ENCODE measurements at regions not wholly inside any gene's neighbourhood (a gene's known extent, or its start where the extent isn't known, plus 50 kb on each side); places are given as distances from the start of the nearest gene placed in this dataset.
"Not testable (repeated sequence)": the region's sequence is repeated elsewhere in the genome, so short reads cannot be mapped to it uniquely, and the experiment has no call there.

DNA sequence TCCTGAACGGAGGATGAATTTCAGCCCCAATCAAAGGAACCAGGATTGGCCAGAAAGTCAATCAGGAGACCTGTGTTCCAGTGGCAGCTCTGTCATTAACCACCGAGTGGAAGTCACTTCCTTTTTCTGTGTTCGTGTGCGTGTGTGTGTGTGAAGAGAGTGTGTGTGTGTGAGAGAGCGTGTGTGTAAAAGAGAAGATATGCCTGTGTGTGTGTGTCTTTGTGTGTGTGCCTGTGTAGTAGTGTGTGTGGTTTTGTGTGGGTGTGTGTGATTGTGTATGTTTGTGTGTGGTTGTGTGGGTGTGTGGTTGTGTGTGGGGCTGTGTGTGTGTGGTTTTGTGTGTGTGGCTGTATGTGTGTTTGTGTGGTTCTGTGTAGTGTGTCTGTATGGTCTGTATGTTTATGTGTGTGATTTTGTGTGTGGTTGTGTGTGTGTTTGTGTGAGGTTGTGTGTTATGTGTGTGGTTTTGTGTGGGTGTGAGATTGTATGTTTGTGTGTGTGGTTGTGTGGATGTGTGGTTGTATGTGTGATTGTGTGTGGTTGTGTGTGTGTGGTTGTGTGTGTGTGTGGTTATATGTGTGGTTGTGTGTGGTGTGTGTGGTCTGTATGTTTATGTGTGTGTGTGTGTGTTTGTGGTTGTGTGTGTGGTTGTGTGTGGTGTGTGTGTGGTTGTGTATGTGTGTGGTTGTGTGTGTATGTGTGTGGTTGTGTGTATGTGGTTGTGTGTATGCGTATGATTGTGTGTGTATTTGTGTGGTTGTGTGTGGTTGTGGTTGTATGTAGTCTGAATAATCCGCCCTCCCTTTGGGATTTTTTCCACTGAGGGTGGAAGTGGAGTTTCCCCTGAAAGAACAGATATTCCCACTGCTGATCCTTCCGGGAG is 314.4 kb downstream of the SHQ1 start:
- no peak for DNase-seq

DNA sequence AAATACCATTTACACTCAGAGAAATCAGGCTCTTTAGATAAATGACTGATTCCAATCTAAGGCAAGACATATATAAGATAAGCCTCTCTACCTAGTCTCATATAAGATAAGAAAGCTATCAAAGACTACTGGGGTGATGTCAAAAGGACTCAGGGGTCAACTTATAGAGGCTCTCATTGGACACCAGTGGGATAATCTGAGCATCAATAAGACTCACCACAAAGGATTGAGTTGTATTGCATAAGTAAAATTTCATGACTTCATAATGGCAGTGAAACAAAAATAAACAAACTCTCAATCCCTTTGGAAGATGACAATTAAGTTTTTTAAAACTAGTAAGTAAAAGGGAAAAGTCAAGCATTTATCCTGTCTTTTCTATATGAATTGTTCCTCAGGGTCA is 317.8 kb downstream of the SHQ1 start:
- DNase-seq, result no peak

DNA sequence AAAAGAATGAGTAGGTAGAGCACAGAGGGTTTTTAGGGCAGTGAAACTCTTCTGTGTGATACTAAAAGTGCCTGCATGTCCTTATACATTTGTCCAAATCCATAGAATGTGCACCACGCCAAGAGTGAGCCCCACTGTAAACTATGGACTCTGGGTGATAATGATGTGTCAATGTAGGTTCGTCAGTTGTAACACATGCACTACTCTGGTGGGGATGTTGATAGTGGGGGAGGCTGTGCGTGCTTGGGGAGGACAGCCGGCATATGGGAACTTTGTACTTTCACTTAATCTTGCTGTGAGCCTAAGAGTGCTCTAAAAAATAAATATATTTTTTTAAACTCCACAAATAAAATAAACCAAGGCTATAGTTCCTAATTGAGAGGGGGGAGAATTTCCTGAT is 319.2 kb downstream of the SHQ1 start:
- no peak for DNase-seq

DNA sequence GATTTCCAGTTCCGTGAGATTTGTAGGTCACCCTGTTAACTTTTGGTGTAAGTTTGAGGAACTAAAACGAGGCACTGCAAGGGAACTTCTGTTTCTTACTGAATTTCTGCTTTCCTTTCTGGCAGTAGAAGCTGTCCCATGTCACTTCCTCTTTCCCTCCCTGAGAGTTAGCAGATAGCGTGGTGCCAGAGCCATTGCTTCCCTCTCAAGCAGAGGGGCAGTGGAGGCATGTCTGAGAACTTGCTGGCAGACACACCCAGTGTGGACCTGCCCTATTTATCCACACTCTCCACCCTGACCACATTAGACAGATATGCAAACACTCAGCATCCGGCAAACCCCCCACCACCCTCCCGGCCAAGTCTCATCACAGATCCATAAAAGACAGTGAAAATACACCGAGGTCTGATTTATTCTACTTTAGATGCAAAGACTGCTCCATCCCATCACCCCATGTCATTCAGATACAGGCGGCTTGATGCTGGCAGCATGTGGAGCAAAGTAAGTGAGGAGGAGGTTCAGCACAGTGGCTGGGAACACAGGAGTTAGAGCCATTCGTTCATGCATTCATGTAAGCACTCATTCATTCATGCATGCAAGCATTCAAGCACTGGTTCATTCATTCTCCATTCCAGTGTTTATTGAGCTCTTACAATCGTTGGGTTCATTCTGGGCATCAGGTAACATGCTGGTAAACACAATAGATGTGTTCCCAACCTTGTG is 324.7 kb downstream of the SHQ1 start:
- DNase-seq, result peak; percentile 8

DNA sequence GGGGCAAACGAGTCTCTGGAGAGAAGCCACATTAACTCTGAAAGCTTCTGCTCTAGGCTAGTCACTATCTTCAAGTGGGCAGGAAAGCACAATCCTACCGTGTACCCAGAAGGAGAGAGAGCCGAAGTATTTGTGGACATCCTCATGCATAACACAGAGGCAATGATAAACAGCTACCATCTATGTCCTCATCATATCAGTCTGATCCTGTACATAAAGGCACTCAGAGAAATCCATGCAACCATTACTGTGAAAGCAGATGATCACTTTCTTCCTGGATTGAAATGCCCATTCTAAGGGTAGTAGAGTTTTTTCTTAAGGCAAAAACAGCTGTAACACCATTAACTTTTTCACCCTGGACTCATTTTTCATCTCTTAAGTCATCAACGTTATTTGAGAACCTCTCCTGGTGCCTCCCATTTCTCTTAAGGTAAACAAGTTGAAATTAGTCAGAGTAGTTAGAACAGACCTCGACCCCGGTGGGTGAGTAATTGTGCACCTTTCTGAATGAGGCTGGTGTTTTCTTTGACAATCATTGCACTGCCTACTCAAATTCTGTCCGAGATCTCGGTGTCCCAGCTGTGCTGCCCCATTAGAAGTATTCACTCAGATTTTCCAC is 327.4 kb downstream of the SHQ1 start:
- no peak for DNase-seq

DNA sequence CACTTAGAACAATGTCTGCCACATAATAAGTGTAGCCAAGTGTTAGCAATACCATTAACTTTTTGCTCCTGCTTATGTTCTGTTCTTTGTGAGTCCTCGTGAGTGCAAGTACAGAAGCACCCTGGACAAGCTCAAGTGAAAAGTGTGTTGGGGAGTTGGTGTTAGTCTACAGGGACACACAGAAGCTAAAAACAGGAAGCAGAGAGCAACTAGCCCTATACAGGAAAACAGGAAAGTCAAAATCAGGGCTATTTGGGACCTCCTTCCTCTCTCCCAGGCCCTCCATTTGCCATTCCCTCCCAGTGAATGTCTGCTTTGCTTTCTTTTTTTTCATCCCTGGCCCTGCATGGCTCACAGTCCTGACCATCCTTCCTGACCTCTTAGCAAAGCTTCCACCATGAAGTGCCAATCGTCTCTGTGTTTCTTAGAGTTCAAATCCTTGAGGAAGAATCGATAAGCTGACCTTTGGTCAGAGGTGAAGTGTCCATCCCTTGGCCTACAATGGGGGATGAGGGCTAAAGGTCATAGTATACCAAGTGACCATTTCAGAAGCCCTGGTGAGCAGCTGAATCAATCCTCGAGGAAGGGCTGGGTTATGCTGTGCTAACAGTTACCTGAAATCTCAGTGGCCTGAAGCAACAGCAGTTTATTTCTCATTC is 328.2 kb downstream of the SHQ1 start:
- DNase-seq, result no peak

DNA sequence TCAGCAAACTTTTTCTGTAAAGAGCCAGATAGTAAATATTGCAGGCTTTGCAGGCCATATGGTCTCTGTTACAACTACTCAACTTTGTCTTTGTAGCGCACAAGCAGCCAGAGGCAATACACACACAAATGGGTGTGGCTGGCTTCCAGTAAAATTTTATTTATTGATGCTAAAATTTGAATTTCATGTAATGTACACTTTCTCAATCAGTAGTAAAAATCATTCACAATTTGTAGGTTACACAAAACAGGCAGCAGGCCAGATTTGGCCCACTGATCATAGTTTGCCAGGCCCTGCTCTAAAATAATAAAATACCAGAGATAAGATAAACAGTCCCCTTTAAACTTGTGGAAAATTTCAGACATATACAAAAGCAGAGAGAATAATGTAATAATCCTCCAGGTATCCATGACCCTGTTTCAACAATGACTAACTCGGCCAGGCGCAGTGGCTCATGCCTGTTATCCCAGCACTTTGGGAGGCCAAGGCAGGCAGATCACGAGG is 330.3 kb downstream of the SHQ1 start:
- DNase-seq, result no peak

DNA sequence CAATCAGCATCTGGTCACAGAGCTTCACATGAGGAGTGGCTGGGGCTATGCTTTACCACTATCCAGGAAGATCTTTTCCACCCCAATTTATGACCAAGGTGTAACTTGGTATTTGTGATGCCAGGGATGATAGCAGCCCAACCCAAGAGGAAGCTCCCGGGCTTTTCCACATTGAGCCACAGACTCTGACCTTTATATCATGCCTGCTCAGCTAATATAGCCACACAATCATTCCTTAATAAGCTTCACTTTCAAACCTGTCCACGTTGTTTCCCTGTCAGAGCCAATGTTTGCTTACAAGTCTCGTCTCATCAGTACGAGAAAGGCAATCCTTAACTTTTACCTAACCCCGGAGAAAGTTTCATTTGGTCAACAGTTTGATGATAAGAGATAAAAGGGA is 330.9 kb downstream of the SHQ1 start:
- DNase-seq, result no peak

DNA sequence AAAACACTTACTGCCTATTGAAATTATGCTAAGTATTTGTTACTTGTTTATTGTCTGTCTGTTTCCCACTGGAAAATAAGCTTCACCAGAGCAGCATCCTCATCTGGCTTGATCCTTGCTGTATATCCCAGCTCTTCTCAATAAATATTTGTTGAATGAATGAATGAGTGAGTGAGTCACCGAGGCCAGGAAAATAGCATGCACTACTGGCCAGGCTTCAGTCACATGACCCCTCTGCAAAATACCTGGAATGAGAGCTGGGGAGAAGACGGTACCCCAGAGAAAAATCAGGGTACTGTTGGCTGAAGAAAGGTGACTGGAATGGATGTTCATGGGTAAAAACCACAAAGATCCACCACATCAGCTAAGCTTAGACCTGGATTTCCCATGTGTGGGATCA is 331.9 kb downstream of the SHQ1 start:
- no peak for DNase-seq

DNA sequence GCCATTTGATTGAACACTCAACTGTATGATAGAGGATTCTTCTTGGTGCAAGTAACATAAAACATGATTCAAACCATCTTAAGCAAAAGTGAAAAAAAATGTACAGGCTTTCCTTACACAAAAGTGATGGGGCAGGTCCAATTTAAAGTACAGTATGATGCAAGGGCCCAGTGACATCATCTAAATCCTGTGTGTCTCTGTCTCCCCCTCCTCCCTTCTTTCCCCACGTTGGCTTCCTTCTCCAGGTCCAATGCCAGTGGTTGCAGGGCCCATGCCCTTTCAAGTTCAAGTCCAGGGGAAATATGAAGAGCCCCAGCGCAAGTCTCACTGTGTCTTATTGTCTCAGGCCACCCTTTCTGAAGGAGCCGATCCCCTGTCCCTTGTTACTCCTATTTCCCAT is 332.3 kb downstream of the SHQ1 start:
- DNase-seq, result no peak

DNA sequence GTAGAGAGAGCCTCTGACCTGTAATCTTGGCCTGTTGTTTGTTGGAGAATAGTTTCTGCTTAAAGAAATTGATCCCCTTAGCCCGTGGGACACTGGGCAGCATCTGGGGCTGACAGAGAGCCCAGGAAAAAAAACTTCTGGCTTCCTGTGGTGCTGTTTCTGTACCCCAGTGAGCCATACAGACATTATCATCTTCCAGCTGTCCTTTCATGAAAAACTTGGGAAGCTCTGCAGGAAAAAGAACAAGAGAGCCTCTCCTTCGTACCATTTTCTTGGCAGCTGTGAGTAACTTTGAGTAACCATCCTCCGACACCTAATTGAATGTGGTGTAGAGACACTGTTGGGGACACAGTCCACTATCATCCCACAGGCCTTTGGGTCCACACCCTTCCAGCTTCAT is 333.0 kb downstream of the SHQ1 start:
- DNase-seq, result no peak

DNA sequence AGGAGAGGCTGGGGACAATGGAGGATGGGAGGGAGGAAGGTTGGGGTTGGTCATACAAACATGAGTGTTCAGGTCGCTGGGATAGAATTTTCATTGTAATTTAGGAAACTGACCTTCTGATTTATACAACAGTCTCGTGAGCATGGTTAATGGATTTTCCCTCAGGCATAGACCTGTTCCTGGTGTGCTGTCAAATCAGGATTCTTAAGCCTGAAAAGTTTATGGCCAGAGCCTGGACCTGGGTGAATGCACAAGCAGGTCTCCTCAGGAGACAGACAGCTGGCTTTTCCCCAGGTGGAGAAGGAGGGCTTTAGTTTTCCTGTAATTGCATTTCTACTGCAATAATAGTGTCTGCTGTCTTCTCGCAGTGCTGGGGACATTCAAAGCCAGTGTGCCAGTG is 338.0 kb downstream of the SHQ1 start:
- DNase-seq, result no peak

DNA sequence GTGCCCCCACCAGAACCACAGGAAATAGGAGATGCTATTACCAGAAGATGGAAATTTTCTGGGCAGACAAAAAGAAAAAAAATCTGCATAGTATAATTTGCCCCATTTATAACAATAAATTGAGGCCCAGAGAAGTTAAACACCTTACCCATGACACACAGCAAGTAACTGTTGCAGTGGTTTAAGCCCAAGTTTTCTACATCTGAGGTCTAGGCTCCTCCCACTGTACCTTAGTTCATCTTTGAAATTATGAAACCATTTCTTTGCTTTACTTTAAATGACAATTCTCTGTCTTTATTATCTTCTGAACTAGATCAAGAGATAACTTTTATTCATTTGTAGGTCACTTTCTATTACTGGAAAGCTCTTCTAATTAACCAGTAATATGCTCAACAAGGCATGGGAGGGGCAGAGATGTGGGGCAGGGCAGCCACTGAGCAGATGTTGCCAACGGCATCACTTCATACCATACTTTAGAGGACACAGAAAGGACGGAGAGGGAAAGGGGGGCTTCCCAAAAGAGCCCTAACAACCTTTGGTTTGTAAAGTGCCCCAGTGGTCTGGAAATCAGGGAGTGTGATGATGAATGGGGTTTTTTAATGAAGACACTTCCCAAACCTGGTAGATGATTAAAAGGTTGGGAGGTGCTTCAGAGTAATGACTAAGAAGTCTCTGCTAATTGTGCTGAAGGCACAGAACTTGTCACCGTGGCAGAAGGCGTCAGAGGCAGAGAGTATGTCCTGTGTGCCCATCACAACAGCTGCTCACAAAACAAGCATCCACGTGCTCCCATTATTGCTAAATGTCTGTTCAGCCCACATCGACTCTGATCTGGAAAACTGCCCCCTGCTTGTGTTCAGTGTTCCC is 342.5 kb downstream of the SHQ1 start:
- no peak for DNase-seq

DNA sequence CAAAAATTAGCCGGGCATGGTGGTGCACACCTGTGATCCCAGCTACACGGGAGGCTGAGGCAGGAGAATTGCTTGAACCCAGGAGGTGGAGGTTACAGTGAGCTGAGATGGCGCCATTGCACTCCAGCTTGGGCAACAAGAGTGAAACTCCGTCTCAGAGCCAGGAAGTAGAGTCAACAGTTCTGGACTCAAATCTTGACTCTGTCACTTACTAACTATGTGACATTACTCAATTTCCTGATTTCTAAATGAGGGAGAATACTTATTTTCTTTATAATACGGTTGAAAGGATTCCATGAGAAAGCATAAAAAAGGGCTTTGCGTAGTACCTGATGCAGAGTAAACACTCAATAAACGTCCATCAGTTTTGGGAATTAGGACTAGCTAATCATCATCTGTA is 350.7 kb downstream of the SHQ1 start:
- not testable (repeated sequence) for DNase-seq

DNA sequence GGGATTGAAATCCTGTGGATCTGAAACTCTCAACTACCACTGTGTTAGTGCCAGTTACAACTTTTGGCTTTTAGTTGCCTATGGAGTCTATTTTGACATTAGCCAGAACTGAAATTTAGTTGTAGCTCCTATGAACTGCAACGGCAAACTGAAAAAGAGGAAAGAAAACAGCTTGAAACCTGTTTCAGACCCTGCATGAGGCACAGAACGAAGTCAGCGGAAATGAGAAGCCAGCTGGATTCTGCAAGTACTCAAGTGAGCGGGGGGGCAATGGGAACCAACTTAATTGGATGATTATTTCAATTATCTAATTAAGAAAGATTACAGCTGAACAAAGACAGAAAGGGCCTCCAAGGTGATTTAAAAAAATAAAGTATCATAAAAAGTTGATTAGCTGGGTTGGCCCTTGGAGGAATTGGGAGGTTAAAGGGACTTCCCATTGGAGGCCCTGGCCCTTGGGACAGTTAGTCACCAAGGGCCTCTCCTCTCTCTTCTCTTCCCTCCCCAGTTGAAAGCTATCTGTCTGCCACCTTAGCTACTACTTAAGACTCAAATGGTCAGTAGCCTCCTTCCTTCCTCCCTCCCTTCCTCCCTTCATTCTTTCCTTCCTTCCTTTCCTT is 352.1 kb downstream of the SHQ1 start:
- no peak for DNase-seq

DNA sequence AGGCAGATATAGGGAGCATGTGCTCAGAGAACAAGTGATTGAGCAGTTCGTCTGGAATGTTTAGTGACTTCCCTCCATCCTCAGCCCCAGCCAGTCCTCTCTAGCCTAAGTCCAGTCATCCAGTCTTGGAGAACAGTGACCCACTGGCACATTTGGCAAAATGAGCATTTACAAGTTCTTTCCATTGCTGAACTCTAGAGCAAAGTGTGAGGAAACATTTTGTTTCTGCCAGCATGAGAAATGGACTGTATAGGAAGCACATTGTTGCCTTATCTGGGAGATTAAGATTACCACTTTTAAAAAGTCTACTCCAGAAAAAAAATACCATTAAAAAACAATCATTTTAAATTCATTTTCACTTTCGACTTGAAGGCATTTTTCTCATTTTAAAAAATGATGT is 353.6 kb downstream of the SHQ1 start:
- no peak for DNase-seq

DNA sequence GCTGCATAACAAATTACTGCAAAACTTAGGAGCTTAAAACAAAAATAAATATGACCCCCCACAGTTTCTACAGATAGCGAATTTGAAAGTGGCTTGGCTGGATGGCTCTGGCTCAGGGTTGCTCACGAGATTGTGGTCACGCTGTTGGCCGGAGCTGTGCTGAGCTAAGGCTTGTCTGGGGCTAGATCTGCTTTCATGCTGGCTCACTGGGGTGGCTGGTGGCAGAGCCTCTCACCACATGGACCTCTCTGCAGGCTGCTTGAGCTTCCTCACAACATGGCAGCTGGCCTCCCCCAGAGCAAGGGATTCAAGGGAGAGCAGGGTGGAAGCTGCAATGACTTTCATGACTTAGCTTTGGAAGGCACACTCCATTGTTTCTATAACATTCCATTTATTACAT is 354.1 kb downstream of the SHQ1 start:
- DNase-seq, result no peak

DNA sequence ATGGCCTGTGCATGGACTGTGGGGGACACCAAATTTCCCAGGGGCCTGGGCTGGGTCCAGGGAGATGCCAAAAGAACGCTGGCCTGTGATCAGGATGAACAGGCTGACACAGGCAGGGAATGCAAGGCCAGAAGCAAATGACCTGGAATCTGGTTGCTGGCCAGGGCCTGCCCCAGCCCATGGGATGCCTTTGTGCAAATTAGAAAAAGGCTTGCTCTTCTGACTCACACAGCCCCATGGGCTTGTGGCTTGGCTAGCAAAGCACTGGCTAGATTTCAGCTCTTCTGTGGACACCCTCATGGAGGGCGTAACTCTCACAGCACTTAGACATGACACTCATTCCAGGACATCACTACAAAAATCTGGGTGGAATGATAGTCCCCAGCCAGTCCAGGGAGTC is 356.0 kb downstream of the SHQ1 start:
- no peak for DNase-seq

DNA sequence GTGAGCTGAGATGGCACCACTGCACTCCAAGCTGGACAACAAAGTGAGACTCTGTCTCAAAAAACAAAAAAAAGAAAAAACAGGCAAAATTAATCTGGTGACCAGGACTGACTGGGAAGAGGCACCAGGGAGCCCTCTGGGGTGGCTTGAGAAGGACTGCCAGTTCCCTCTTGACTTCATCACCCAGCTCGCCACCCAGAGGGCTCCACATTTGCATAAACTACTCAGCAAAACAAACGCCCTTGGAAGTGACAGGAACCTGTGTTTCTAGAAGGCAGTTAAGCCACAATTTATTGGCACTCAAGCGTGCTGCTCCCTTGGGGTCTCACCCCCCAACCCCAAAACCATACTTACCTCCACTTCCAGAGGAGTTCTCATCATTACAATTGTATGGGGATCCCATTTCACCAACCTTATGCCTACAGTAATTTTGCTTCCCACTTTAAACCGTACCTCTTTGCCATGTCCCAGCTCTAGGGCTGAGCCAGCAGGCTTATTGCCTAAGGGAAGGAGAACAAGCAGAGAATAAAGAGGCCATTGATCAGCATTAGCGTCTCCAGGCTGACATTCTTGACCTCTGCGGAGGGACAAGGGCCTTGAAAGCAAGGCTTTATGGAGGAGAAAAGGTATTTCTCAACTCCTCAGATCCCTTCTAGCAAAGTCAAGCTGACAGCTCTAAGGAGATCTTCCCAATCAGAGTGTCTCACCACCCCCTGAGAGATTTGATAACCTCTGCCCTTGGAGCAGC is 357.4 kb downstream of the SHQ1 start:
- no peak for DNase-seq

DNA sequence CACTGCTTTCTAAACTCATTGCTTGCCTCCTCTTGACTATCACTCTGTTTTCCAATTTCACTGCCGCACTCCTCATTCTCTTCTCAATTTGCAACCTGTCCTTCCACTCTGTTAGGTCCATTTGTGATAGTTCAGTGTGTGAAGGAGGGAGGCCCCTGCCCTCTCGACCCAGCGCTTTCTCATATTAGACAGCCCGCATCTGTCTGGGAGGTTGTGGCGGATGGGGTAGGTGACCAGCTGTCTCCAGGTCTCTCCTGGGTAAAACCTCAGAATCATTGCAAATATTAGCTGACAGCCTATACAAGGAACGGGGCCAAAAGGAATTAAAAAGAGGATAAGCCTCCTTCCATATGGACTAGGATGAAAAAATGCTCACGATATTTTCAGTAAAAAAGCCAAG is 358.3 kb downstream of the SHQ1 start:
- DNase-seq, result no peak

DNA sequence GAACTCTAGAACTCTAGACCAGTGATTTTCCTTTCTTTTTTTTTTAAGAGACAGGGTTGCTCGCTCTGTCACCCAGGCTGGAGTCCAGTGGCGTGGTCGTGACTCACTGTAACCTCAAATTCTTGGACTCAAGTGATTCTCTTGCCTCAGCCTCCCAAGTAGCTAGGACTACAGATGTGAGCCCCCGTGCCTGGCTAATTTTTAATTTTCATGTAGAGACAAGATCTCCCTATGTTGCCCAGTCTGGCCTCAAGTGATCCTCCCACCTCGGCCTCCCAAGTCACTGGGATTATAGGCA is 359.6 kb downstream of the SHQ1 start:
- no peak for DNase-seq

Measured in CD4-positive, alpha-beta T cell treated with Interleukin-17A for 4 hours (primary cell).